HCT116 (cell line): ENCODE measurements at regions not wholly inside any gene's neighbourhood (a gene's known extent, or its start where the extent isn't known, plus 50 kb on each side); places are given as distances from the start of the nearest gene placed in this dataset.
"Not testable (repeated sequence)": the region's sequence is repeated elsewhere in the genome, so short reads cannot be mapped to it uniquely, and the experiment has no call there.

ENCODE experiments used
- EGR1 ChIP-seq: IDR thresholded peaks from 2 replicates; pipeline ENCODE4 v1.6.1; 2012; ENCODE audit warnings: low read depth
- EZH2phosphoT487 ChIP-seq: fragments of 200-600 bp; IDR thresholded peaks from 2 replicates; pipeline ENCODE4 v1.6.1; 2018; ENCODE audit warnings: antibody characterized with exemption, borderline replicate concordance
- POLR2AphosphoS5 ChIP-seq: IDR thresholded peaks from 2 replicates; pipeline ENCODE4 v1.6.1; 2011; ENCODE audit warnings: mild to moderate bottlenecking, low read depth, low read length, moderate library complexity
- SP1 ChIP-seq: IDR thresholded peaks from 2 replicates; pipeline ENCODE4 v1.6.1; 2012; ENCODE audit warnings: low read depth
- TF ChIP-seq, protein P1 (sequence below), 3 experiments: fragments of 200-600 bp in 1 of 3; sonication (generic) in 1 of 3; IDR thresholded peaks in 2 of 3; conservative IDR thresholded peaks in 1 of 3; 2 replicates each; pipeline ENCODE4 v1.5.1; 2012 to 2017; ENCODE audit warnings: low read depth in 2 of 3, low read length in 2 of 3, antibody characterized with exemption in 1 of 3, borderline replicate concordance in 1 of 3, control low read depth in 1 of 3, mild to moderate bottlenecking in 1 of 3, mixed read lengths in 1 of 3, mixed run types in 1 of 3, moderate library complexity in 1 of 3; ENCODE audit not compliant: insufficient read depth in 1 of 3
- TF ChIP-seq, protein P2 (sequence below): IDR thresholded peaks from 2 replicates; pipeline ENCODE4 v1.6.1; 2012

DNA sequence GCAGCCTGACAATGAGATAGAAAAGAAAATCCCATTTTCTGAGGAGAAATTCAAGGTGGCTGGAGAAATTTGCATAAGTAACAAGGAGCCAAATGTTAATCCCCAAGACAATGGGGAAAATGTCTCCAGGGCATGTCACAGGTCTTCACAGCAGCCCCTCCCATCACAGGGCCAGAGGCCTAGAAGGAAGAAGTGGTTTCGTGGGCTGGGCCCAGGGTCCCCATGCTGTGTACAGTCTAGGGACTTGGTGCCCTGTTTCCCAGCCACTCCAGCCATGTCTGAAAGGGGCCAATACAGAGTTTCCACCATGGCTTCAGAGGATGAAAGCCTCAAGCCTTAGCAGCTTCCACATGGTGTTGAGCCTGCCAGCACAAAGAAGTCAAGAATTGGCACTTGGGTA lies 290.5 kb downstream of the SUCLG1 start:
- TF ChIP-seq, protein P1, sequence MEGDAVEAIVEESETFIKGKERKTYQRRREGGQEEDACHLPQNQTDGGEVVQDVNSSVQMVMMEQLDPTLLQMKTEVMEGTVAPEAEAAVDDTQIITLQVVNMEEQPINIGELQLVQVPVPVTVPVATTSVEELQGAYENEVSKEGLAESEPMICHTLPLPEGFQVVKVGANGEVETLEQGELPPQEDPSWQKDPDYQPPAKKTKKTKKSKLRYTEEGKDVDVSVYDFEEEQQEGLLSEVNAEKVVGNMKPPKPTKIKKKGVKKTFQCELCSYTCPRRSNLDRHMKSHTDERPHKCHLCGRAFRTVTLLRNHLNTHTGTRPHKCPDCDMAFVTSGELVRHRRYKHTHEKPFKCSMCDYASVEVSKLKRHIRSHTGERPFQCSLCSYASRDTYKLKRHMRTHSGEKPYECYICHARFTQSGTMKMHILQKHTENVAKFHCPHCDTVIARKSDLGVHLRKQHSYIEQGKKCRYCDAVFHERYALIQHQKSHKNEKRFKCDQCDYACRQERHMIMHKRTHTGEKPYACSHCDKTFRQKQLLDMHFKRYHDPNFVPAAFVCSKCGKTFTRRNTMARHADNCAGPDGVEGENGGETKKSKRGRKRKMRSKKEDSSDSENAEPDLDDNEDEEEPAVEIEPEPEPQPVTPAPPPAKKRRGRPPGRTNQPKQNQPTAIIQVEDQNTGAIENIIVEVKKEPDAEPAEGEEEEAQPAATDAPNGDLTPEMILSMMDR (IDR thresholded peaks at IDR 0.05 in 2 of 3, conservative IDR thresholded peaks at IDR 0.05 in 1 of 3; ENCODE audit: borderline replicate concordance in 1 of 3, insufficient read depth in 1 of 3, low read depth in 2 of 3, low read length in 2 of 3), result not testable (repeated sequence)
- not testable (repeated sequence) for TF ChIP-seq EZH2phosphoT487, SP1, EGR1, POLR2AphosphoS5
- TF ChIP-seq, protein P2, sequence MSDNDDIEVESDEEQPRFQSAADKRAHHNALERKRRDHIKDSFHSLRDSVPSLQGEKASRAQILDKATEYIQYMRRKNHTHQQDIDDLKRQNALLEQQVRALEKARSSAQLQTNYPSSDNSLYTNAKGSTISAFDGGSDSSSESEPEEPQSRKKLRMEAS, result not testable (repeated sequence)
